K562 (cell line): ENCODE measurements at regions not wholly inside any gene's neighbourhood (a gene's known extent, or its start where the extent isn't known, plus 50 kb on each side); places are given as distances from the start of the nearest gene placed in this dataset.

Experiments used
- ATAC-seq: fragments of 200-7000 bp; cut with Tn5 transposase; 3 replicates; pipeline ENCODE4 v1.9.1; 2020; ENCODE audit warnings: moderate library complexity
- BruUV-seq: library from RNA; stranded (reverse); fragments of 400-500 nt; replicated peaks from 2 replicates; lab custom pipeline; 2021; lab: Mats Ljungman, UMichigan
- CTCF ChIA-PET: fragments of 300-600 bp; formaldehyde crosslinking; extraction: SDS; loops from one replicate; lab custom pipeline; 2021; ENCODE audit warnings: low intra/inter-chr PET ratio; lab: Yijun Ruan, JAX
- POLR2A ChIA-PET: fragments of 300-600, 350-650 bp; sonication (Branson Sonifier 250); formaldehyde crosslinking; extraction: SDS; loops from one replicate; lab custom pipeline; 2021; ENCODE audit warnings: antibody characterized with exemption, inconsistent platforms; lab: Yijun Ruan, JAX
- DNase-seq, 4 experiments: peaks; one replicate each; pipeline versions ENCODE4 v3.0.0 to v3.0.0-alpha.2; 2011 to 2018; ENCODE audit warnings: low spot score in 3 of 4, mixed read lengths in 3 of 4; ENCODE audit errors: extremely low read depth in 1 of 4
- FAIRE-seq: peaks from 2 replicates; lab custom pipeline; 2011; peaks lifted over from hg19 to GRCh38; lab: Jason Lieb, UNC
- H2AFZ ChIP-seq: 2 replicates; pipeline ENCODE4 v1.6.0; 2011; ENCODE audit warnings: low read depth, low read length, control low read depth, inconsistent platforms
- H3K27ac ChIP-seq: fragments of 200-600 bp; 3 replicates; pipeline ENCODE4 v1.8.0; 2011; ENCODE audit warnings: low read depth, mild to moderate bottlenecking, control low read depth, inconsistent platforms, low read length, moderate library complexity, mixed read lengths; ENCODE audit errors: extremely low read depth
- H3K27me3 ChIP-seq, 2 experiments: fragments of 300-600 bp in 1 of 2; 2 replicates in 1 of 2; 3 replicates in 1 of 2; pipeline versions ENCODE4 v1.6.0 to v1.8.0; 2011; ENCODE audit warnings: inconsistent platforms in 2 of 2, low read length in 2 of 2, mild to moderate bottlenecking in 1 of 2, mixed read lengths in 1 of 2, moderate library complexity in 1 of 2; ENCODE audit not compliant: control insufficient read depth in 2 of 2, insufficient read depth in 2 of 2
- H3K36me3 ChIP-seq: fragments of 300-600 bp; 3 replicates; pipeline ENCODE4 v1.8.0; 2011; ENCODE audit warnings: mild to moderate bottlenecking, low read length, inconsistent platforms; ENCODE audit not compliant: control insufficient read depth, insufficient read depth
- H3K4me1 ChIP-seq, 2 experiments: fragments of 200-600 bp in 1 of 2; replicated peaks in 1 of 2; 2 replicates in 1 of 2; 3 replicates in 1 of 2; pipeline versions ENCODE4 v1.5.1 to v1.8.0; 2011; ENCODE audit warnings: inconsistent platforms in 2 of 2, low read length in 2 of 2, mild to moderate bottlenecking in 1 of 2, mixed read lengths in 1 of 2, moderate library complexity in 1 of 2; ENCODE audit not compliant: control insufficient read depth in 2 of 2, insufficient read depth in 2 of 2
- H3K4me2 ChIP-seq: 2 replicates; pipeline ENCODE4 v1.6.1; 2011; ENCODE audit warnings: low read length, control low read depth, inconsistent platforms, mixed read lengths; ENCODE audit not compliant: insufficient read depth
- H3K4me3 ChIP-seq: fragments of 200-600 bp; sonication (generic), shearing (Covaris generic); 2 replicates; pipeline ENCODE4 v1.5.1; 2016; ENCODE audit warnings: control low read depth, inconsistent platforms
- H3K79me2 ChIP-seq: fragments of 200-600 bp; 3 replicates; pipeline ENCODE4 v1.8.0; 2011; ENCODE audit warnings: low read length, inconsistent platforms; ENCODE audit not compliant: control insufficient read depth, insufficient read depth
- H3K9ac ChIP-seq, 2 experiments: 2 replicates each; pipeline versions ENCODE4 v1.6.0 to v1.6.1; 2011; ENCODE audit warnings: low read depth in 2 of 2, low read length in 2 of 2, control low read depth in 1 of 2, inconsistent platforms in 1 of 2, mild to moderate bottlenecking in 1 of 2, mixed read lengths in 1 of 2; ENCODE audit not compliant: insufficient read depth in 1 of 2
- H3K9me1 ChIP-seq: one replicate; pipeline ENCODE4 v1.6.0; 2011; ENCODE audit warnings: inconsistent platforms, mild to moderate bottlenecking, low read length, moderate library complexity; ENCODE audit not compliant: control insufficient read depth, insufficient read depth
- H3K9me3 ChIP-seq: replicated peaks from 2 replicates; pipeline ENCODE4 v1.5.1; 2011; ENCODE audit warnings: low read depth, low read length, inconsistent platforms; ENCODE audit not compliant: control insufficient read depth, insufficient read depth
- H4K20me1 ChIP-seq: replicated peaks from 2 replicates; pipeline ENCODE4 v1.6.1; 2011; ENCODE audit warnings: low read length, inconsistent platforms, mixed read lengths; ENCODE audit not compliant: control insufficient read depth, insufficient read depth
- ATF7 ChIP-seq: fragments of 450-650 bp; IDR thresholded peaks from 2 replicates; pipeline ENCODE4 v1.7.1; 2014; ENCODE audit warnings: mild to moderate bottlenecking, moderate library complexity
- CEBPG ChIP-seq, 3 experiments: fragments of 200-800 bp in 1 of 3; sonication (Bioruptor generic) in 1 of 3; sonication (generic) in 1 of 3; formaldehyde crosslinking in 1 of 3; IDR thresholded peaks in 2 of 3; conservative IDR thresholded peaks in 1 of 3; 2 replicates each; pipeline versions ENCODE4 v1.6.1 to v1.8.0; 2016 to 2022; ENCODE audit warnings: missing compliant biosample characterization in 2 of 3, missing genetic modification characterization in 2 of 3, mild to moderate bottlenecking in 1 of 3, missing genetic modification reagents in 1 of 3
- CTBP1 ChIP-seq: fragments of 450-650 bp; IDR thresholded peaks from 2 replicates; pipeline ENCODE4 v1.6.1; 2016; ENCODE audit warnings: borderline replicate concordance
- ELF4 ChIP-seq: fragments of 450-650 bp; formaldehyde crosslinking; IDR thresholded peaks from 2 replicates; pipeline ENCODE4 v1.4.0; 2022; ENCODE audit warnings: missing genetic modification characterization
- FOSL1 ChIP-seq: fragments of 200-800 bp; sonication (Bioruptor generic); conservative IDR thresholded peaks from 2 replicates; pipeline ENCODE4 v1.6.1; 2016; ENCODE audit warnings: missing genetic modification characterization, missing compliant biosample characterization
- HDAC1 ChIP-seq, 2 experiments: fragments of 450-650 bp; IDR thresholded peaks; 2 replicates each; pipeline ENCODE4 v1.6.1; 2016 to 2017; ENCODE audit warnings: inconsistent platforms in 1 of 2, mild to moderate bottlenecking in 1 of 2, moderate library complexity in 1 of 2
- HLTF ChIP-seq: fragments of 450-650 bp; IDR thresholded peaks from 2 replicates; pipeline ENCODE4 v1.6.1; 2016
- KDM1A ChIP-seq, 2 experiments: fragments of 450-650 bp; IDR thresholded peaks; 2 replicates each; pipeline ENCODE4 v1.6.1; 2016; ENCODE audit warnings: mild to moderate bottlenecking in 2 of 2
- MNT ChIP-seq, 2 experiments: fragments of 450-650 bp; conservative IDR thresholded peaks; 2 replicates each; pipeline ENCODE4 v1.6.1; 2017; ENCODE audit warnings: mild to moderate bottlenecking in 2 of 2, moderate library complexity in 2 of 2
- MXI1 ChIP-seq: IDR thresholded peaks from 2 replicates; pipeline ENCODE4 v1.6.1; 2011; ENCODE audit warnings: low read depth, mild to moderate bottlenecking, improper control_type of control experiment, low read length
- NR2C1 ChIP-seq, 2 experiments: fragments of 450-650 bp; IDR thresholded peaks; 2 replicates each; pipeline ENCODE4 v1.6.1; 2017; ENCODE audit warnings: mild to moderate bottlenecking in 2 of 2, antibody characterized with exemption in 1 of 2, inconsistent platforms in 1 of 2, missing compliant biosample characterization in 1 of 2, missing genetic modification characterization in 1 of 2
- SMARCE1 ChIP-seq: fragments of 450-650 bp; IDR thresholded peaks from 2 replicates; pipeline ENCODE4 v1.7.1; 2016; ENCODE audit warnings: mild to moderate bottlenecking
- TAF9B ChIP-seq: fragments of 450-650 bp; IDR thresholded peaks from 2 replicates; pipeline ENCODE4 v1.6.1; 2018; ENCODE audit warnings: mild to moderate bottlenecking; ENCODE audit not compliant: partially characterized antibody
- TARDBP ChIP-seq: fragments of 450-650 bp; IDR thresholded peaks from 2 replicates; pipeline ENCODE4 v1.6.1; 2016
- TCF3 ChIP-seq: sonication (generic); formaldehyde crosslinking; IDR thresholded peaks from 2 replicates; pipeline ENCODE4 v1.4.0; 2020; ENCODE audit warnings: mild to moderate bottlenecking, missing genetic modification reagents
- TCFL5 ChIP-seq: fragments of 250-450 bp; sonication (Bioruptor Pico); conservative IDR thresholded peaks from 2 replicates; pipeline ENCODE4 v1.6.1; 2021; ENCODE audit warnings: mild to moderate bottlenecking, moderate library complexity, matching md5 sums
- YY1 ChIP-seq, 3 experiments: IDR thresholded peaks; 2 replicates each; pipeline ENCODE4 v1.6.1; 2011; ENCODE audit warnings: low read length in 2 of 3, mild to moderate bottlenecking in 2 of 3, moderate library complexity in 2 of 3, borderline replicate concordance in 1 of 3, control low read depth in 1 of 3, low read depth in 1 of 3; ENCODE audit not compliant: insufficient read depth in 3 of 3, insufficient replicate concordance in 2 of 3, control insufficient read depth in 1 of 3, insufficient read length in 1 of 3; ENCODE audit errors: extremely low read depth in 1 of 3
- ZBTB7A ChIP-seq: IDR thresholded peaks from 2 replicates; pipeline ENCODE4 v1.6.1; 2011; ENCODE audit warnings: low read depth, mild to moderate bottlenecking, low read length, moderate library complexity, borderline replicate concordance; ENCODE audit not compliant: control insufficient read depth
- ZFX ChIP-seq: sonication (generic); formaldehyde crosslinking; IDR thresholded peaks from 2 replicates; pipeline ENCODE4 v1.8.0; 2022; ENCODE audit warnings: mild to moderate bottlenecking, missing genetic modification reagents, moderate library complexity
- ZNF263 ChIP-seq: sonication (generic); formaldehyde crosslinking; IDR thresholded peaks from 2 replicates; pipeline ENCODE4 v1.8.0; 2022; ENCODE audit warnings: mild to moderate bottlenecking, missing genetic modification reagents, borderline replicate concordance
- WGBS: fragments of 100-300 bp; shearing (Covaris generic); methylation state at CpG from one replicate; pipeline ENCODE4 v1.1.6; 2016; ENCODE audit warnings: low coverage, mixed read lengths; ENCODE audit not compliant: insufficient coverage; ENCODE audit errors: missing lambda C conversion rate; 5-methylcytosine and 5-hydroxymethylcytosine counted together
- in situ Hi-C: fragments of 300-500 bp; cut with MboI; formaldehyde crosslinking; loops from 4 replicates; pipeline ENCODE4 v1.15.0; 2018; ENCODE audit warnings: inconsistent platforms, mixed read lengths
- intact Hi-C: fragments of 100-400 bp; cut with micrococcal nuclease; formaldehyde crosslinking; loops from 2 replicates; pipeline ENCODE4 v1.14.2; 2022

GRCh38 chr2:240250985-240251847 lies 110.8 kb upstream of the OTOS start:
- Histone ChIP-seq H3K9ac (peak overlapping the region; percentile 68 to 90; a peak in 3 of 4 replicates), H3K4me3 (peak overlapping the region; percentile 28; the same call in 1 of the 2 replicates), H3K9me3 (no peaks in the 10 kb centered on the region), H3K27ac (peak overlapping the region; percentile 86), H3K4me1 (peaks cover 25 to 55% of the 10 kb centered on the region in 2 experiments), H3K4me2 (peak overlapping the region; percentile 74), H3K36me3 (no peaks in the 10 kb centered on the region), H2AFZ (peak overlapping the region; percentile 91), H3K9me1 (peaks cover 4% of the 10 kb centered on the region), H3K79me2 (no peaks in the 10 kb centered on the region), H3K27me3 (peaks cover 2 to 8% of the 10 kb centered on the region in 2 experiments; a peak in 2 of 5 replicates), H4K20me1 (no peaks in the 10 kb centered on the region)
- in situ Hi-C loops (no loop called here), intact Hi-C loops (no loop called here)
- no TSS peak for BruUV-seq
- ChIA-PET POLR2A (interaction anchor here (1.3 kb wide), 1 partner anchor 69 kb away, joined by 3 read pairs; no protein-coding TSS in a partner anchor), CTCF (no interaction called here)
- DNase-seq: peak; percentile 86 to 93 (median 88)
- ATAC-seq: peak; percentile 99
- peak; percentile 99 for FAIRE-seq
- WGBS: 6% methylated on average over 18 of the region's 32 CpGs
- TF ChIP-seq TAF9B: peak; percentile 82
- TF ChIP-seq HLTF: no peak
- peak; percentile 72; the same call in 1 of the 2 replicates for TF ChIP-seq ZBTB7A
- peak; percentile 73 for TF ChIP-seq NR2C1 (IDR thresholded peaks at IDR 0.05)
- TF ChIP-seq NR2C1 (tag; IDR thresholded peaks at IDR 0.05): peak; percentile 68
- TF ChIP-seq MNT (conservative IDR thresholded peaks at IDR 0.05): 0 out of 4 replicates have a peak, but pooled peaks of 1 of the 2 experiments have one; percentile 59
- TF ChIP-seq YY1 (IDR thresholded peaks at IDR 0.05; ENCODE audit: borderline replicate concordance in 1 of 3, control insufficient read depth in 1 of 3, extremely low read depth in 1 of 3, insufficient read depth in 3 of 3, insufficient read length in 1 of 3, insufficient replicate concordance in 2 of 3, low read depth in 1 of 3, low read length in 2 of 3): peak in 1 of 3 experiments; percentile 21
- TF ChIP-seq TARDBP: peak; percentile 59; the same call in 1 of the 2 replicates
- TF ChIP-seq SMARCE1: peak; percentile 87
- peak; percentile 69; the same call in 1 of the 2 replicates for TF ChIP-seq CTBP1
- peak; percentile 96 for TF ChIP-seq ZFX (CRISPR knock-in tag)
- TF ChIP-seq CEBPG (CRISPR knock-in tag; IDR thresholded peaks at IDR 0.05): 0 out of 2 replicates have a peak, but pooled peaks have one; percentile 20
- TF ChIP-seq CEBPG (tag; conservative IDR thresholded peaks at IDR 0.05 in 1 of 2, IDR thresholded peaks at IDR 0.05 in 1 of 2): no peak
- no peak for TF ChIP-seq ELF4 (CRISPR knock-in tag)
- TF ChIP-seq FOSL1 (tag): peak; percentile 95
- TF ChIP-seq TCFL5 (CRISPR knock-in tag): no peak
- TF ChIP-seq ATF7: peak; percentile 79
- TF ChIP-seq ZNF263: peak; percentile 37; the same call in 1 of the 2 replicates
- TF ChIP-seq MXI1: no peak
- TF ChIP-seq TCF3 (CRISPR knock-in tag): peak; percentile 24; the same call in 1 of the 2 replicates
- peak in 1 of 2 experiments; percentile 33; a peak in 2 of 4 replicates for TF ChIP-seq KDM1A (IDR thresholded peaks at IDR 0.05)
- peak in 1 of 2 experiments; percentile 58; a peak in 2 of 4 replicates for TF ChIP-seq HDAC1 (IDR thresholded peaks at IDR 0.05)
